MM.1S (cell line): ENCODE measurements at regions not wholly inside any gene's neighbourhood (a gene's known extent, or its start where the extent isn't known, plus 50 kb on each side); places are given as distances from the start of the nearest gene placed in this dataset.

ENCODE experiments used
- DNase-seq: peaks from one replicate; pipeline ENCODE4 v3.0.0-alpha.2; 2015
- H2AFZ ChIP-seq: fragments of 300-600 bp; sonication (generic); 2 replicates; pipeline ENCODE4 v1.6.0; 2016; ENCODE audit warnings: antibody characterized with exemption, low read length
- H3F3A ChIP-seq: fragments of 300-600 bp; sonication (generic); 2 replicates; pipeline ENCODE4 v1.6.1; 2016; ENCODE audit warnings: mild to moderate bottlenecking, antibody characterized with exemption, low read length, moderate library complexity, mixed read lengths; ENCODE audit not compliant: insufficient read depth
- H3K27ac ChIP-seq: fragments of 300-600 bp; sonication (generic); 2 replicates; pipeline ENCODE4 v1.5.1; 2016; ENCODE audit warnings: mild to moderate bottlenecking, low read length
- H3K27me3 ChIP-seq: fragments of 300-600 bp; sonication (generic); replicated peaks from 2 replicates; pipeline ENCODE4 v1.6.0; 2016; ENCODE audit warnings: low read length; ENCODE audit not compliant: insufficient read depth
- H3K36me3 ChIP-seq: fragments of 300-600 bp; sonication (generic); replicated peaks from 2 replicates; pipeline ENCODE4 v1.6.1; 2016; ENCODE audit warnings: mild to moderate bottlenecking, low read length, mixed read lengths; ENCODE audit not compliant: insufficient read depth
- H3K4me1 ChIP-seq: fragments of 300-600 bp; sonication (generic); 2 replicates; pipeline ENCODE4 v1.6.1; 2016; ENCODE audit warnings: low read length, mixed read lengths
- H3K4me2 ChIP-seq: fragments of 300-600 bp; sonication (generic); 2 replicates; pipeline ENCODE4 v1.6.0; 2016; ENCODE audit warnings: low read depth, low read length
- H3K4me3 ChIP-seq: fragments of 300-600 bp; sonication (generic); 2 replicates; pipeline ENCODE4 v1.5.1; 2016; ENCODE audit warnings: low read length, mixed read lengths
- H3K79me2 ChIP-seq: fragments of 300-600 bp; sonication (generic); 2 replicates; pipeline ENCODE4 v1.6.1; 2016; ENCODE audit warnings: mixed run types, low read length, mixed read lengths
- H3K9ac ChIP-seq: fragments of 300-600 bp; sonication (generic); 2 replicates; pipeline ENCODE4 v1.6.1; 2016; ENCODE audit warnings: low read length, mixed read lengths
- H3K9me2 ChIP-seq: fragments of 300-600 bp; sonication (generic); replicated peaks from 2 replicates; pipeline ENCODE4 v1.6.1; 2016; ENCODE audit warnings: mild to moderate bottlenecking, low read length, mixed read lengths; ENCODE audit not compliant: insufficient read depth
- H3K9me3 ChIP-seq: fragments of 300-600 bp; sonication (generic); replicated peaks from 2 replicates; pipeline ENCODE4 v1.6.1; 2016; ENCODE audit warnings: mild to moderate bottlenecking, low read length, mixed read lengths; ENCODE audit not compliant: insufficient read depth
- H4K20me1 ChIP-seq: fragments of 300-600 bp; sonication (generic); 2 replicates; pipeline ENCODE4 v1.6.1; 2016; ENCODE audit warnings: mild to moderate bottlenecking, low read length, moderate library complexity, mixed read lengths; ENCODE audit not compliant: insufficient read depth
- CTCF ChIP-seq: fragments of 300-600 bp; sonication (generic); IDR thresholded peaks from 2 replicates; pipeline ENCODE4 v1.5.1; 2016; ENCODE audit warnings: antibody characterized with exemption, low read length, mixed read lengths
- EZH2 ChIP-seq: fragments of 300-600 bp; sonication (generic); optimal IDR thresholded peaks from 2 replicates; pipeline ENCODE3; 2017; ENCODE audit warnings: low read depth, mild to moderate bottlenecking, antibody characterized with exemption, low read length, mixed read lengths
- EZH2phosphoT487 ChIP-seq: fragments of 300-600 bp; sonication (generic); IDR thresholded peaks from 2 replicates; pipeline ENCODE4 v1.6.1; 2018; ENCODE audit warnings: antibody characterized with exemption, low read length

- DNase-seq: no peak
- Histone ChIP-seq H3K9ac (no peak overlapping the region), H3F3A (no peaks in the 10 kb centered on the region), H4K20me1 (no peaks in the 10 kb centered on the region), H3K4me1 (no peaks in the 10 kb centered on the region), H3K27ac (no peak overlapping the region), H3K4me3 (no peak overlapping the region), H3K9me3 (no peaks in the 10 kb centered on the region), H2AFZ (no peak overlapping the region), H3K27me3 (no peaks in the 10 kb centered on the region), H3K9me2 (no peaks in the 10 kb centered on the region), H3K79me2 (no peaks in the 10 kb centered on the region), H3K4me2 (no peak overlapping the region), H3K36me3 (no peaks in the 10 kb centered on the region)
- no peak for TF ChIP-seq EZH2
- no peak for TF ChIP-seq EZH2phosphoT487
- TF ChIP-seq CTCF: no peak
Observed at GRCh38 chr5:87627363-87627762, 214.6 kb upstream of the CCNH start.

- Histone ChIP-seq H3K27ac (no peak overlapping the region), H3F3A (no peaks in the 10 kb centered on the region), H3K4me2 (no peak overlapping the region), H3K4me1 (no peaks in the 10 kb centered on the region), H3K4me3 (no peak overlapping the region), H4K20me1 (no peaks in the 10 kb centered on the region), H3K27me3 (no peaks in the 10 kb centered on the region), H2AFZ (no peak overlapping the region), H3K79me2 (no peaks in the 10 kb centered on the region), H3K9ac (no peak overlapping the region), H3K9me3 (no peaks in the 10 kb centered on the region), H3K9me2 (no peaks in the 10 kb centered on the region), H3K36me3 (no peaks in the 10 kb centered on the region)
- DNase-seq: no peak
- TF ChIP-seq CTCF: no peak
- TF ChIP-seq EZH2: no peak
- no peak for TF ChIP-seq EZH2phosphoT487
Observed at GRCh38 chr5:87608385-87608784, 195.7 kb upstream of the CCNH start.

GRCh38 chr5:87605663-87606062 lies 192.9 kb upstream of the CCNH start:
- Histone ChIP-seq H3K4me1 (no peaks in the 10 kb centered on the region), H4K20me1 (no peaks in the 10 kb centered on the region), H3K36me3 (no peaks in the 10 kb centered on the region), H3K9me2 (no peaks in the 10 kb centered on the region), H3F3A (no peaks in the 10 kb centered on the region), H3K4me2 (no peak overlapping the region), H3K27me3 (no peaks in the 10 kb centered on the region), H3K79me2 (no peaks in the 10 kb centered on the region), H3K9me3 (no peaks in the 10 kb centered on the region), H3K27ac (no peak overlapping the region), H3K9ac (no peak overlapping the region), H2AFZ (no peak overlapping the region), H3K4me3 (no peak overlapping the region)
- no peak for DNase-seq
- TF ChIP-seq EZH2phosphoT487 (no peak), EZH2 (no peak), CTCF (no peak)

- Histone ChIP-seq H3K36me3 (no peaks in the 10 kb centered on the region), H3K4me1 (no peaks in the 10 kb centered on the region), H3K79me2 (no peaks in the 10 kb centered on the region), H3K4me2 (no peak overlapping the region), H3K4me3 (no peak overlapping the region), H4K20me1 (no peaks in the 10 kb centered on the region), H3F3A (no peaks in the 10 kb centered on the region), H3K9me2 (no peaks in the 10 kb centered on the region), H3K9me3 (no peaks in the 10 kb centered on the region), H3K27me3 (no peaks in the 10 kb centered on the region), H3K27ac (no peak overlapping the region), H2AFZ (no peak overlapping the region), H3K9ac (no peak overlapping the region)
- no peak for TF ChIP-seq EZH2
- TF ChIP-seq CTCF: no peak
- TF ChIP-seq EZH2phosphoT487: no peak
- no peak for DNase-seq
Observed at GRCh38 chr5:87599778-87600177, 187.0 kb upstream of the CCNH start.
